ENCODE measurements at regions not wholly inside any gene's neighbourhood (a gene's known extent, or its start where the extent isn't known, plus 50 kb on each side); places are given as distances from the start of the nearest gene placed in this dataset.
"Not testable (repeated sequence)": the region's sequence is repeated elsewhere in the genome, so short reads cannot be mapped to it uniquely, and the experiment has no call there.

- H3K27me3 Mint-ChIP-seq (ENCODE audit: low read depth), result no peaks in the 10 kb centered on the region
- no peak overlapping the region for H3K4me3 Mint-ChIP-seq (ENCODE audit: unreplicated experiment)
- no peaks in the 10 kb centered on the region for H3K9me3 Mint-ChIP-seq (ENCODE audit: low read depth)
- no peaks in the 10 kb centered on the region for H3K36me3 Mint-ChIP-seq (ENCODE audit: low read depth)
- H3K4me1 Mint-ChIP-seq (ENCODE audit: low read depth), result no peaks in the 10 kb centered on the region
- H3K27ac Mint-ChIP-seq (ENCODE audit: unreplicated experiment), result no peak overlapping the region
- DNase-seq (ENCODE audit: low spot score), result no peak
- no peak for TF ChIP-seq CTCF (IDR thresholded peaks at IDR 0.05)
These were observed 80.6 kb upstream of the HIVEP1 start for GRCh38 chr6:11931296-11932035.

GRCh38 chr6:11930834-11931233 lies 81.3 kb upstream of the HIVEP1 start:
- not testable (repeated sequence) for H3K4me3 Mint-ChIP-seq (ENCODE audit: unreplicated experiment)

GRCh38 chr6:11930240-11930639 lies 81.9 kb upstream of the HIVEP1 start:
- DNase-seq (ENCODE audit: low spot score), result no peak
- Mint-ChIP-seq H3K4me3 (ENCODE audit: unreplicated experiment) (no peak overlapping the region), H3K4me1 (ENCODE audit: low read depth) (no peaks in the 10 kb centered on the region), H3K36me3 (ENCODE audit: low read depth) (no peaks in the 10 kb centered on the region), H3K9me3 (ENCODE audit: low read depth) (no peaks in the 10 kb centered on the region), H3K27me3 (ENCODE audit: low read depth) (no peaks in the 10 kb centered on the region), H3K27ac (ENCODE audit: unreplicated experiment) (no peak overlapping the region)
- TF ChIP-seq CTCF (IDR thresholded peaks at IDR 0.05), result no peak

More at GRCh38 chr6:11930834-11931233, 81.3 kb upstream of the HIVEP1 start:
- H3K4me1 Mint-ChIP-seq (ENCODE audit: low read depth); H3K9me3 Mint-ChIP-seq (ENCODE audit: low read depth); H3K36me3 Mint-ChIP-seq (ENCODE audit: low read depth); H3K27ac Mint-ChIP-seq (ENCODE audit: unreplicated experiment); H3K27me3 Mint-ChIP-seq (ENCODE audit: low read depth); DNase-seq (ENCODE audit: low spot score): not testable (repeated sequence)

GRCh38 chr6:11929241-11929835 lies 82.8 kb upstream of the HIVEP1 start:
- Mint-ChIP-seq H3K4me3 (ENCODE audit: unreplicated experiment) (no peak overlapping the region), H3K4me1 (ENCODE audit: low read depth) (no peaks in the 10 kb centered on the region), H3K27ac (ENCODE audit: unreplicated experiment) (no peak overlapping the region), H3K36me3 (ENCODE audit: low read depth) (no peaks in the 10 kb centered on the region), H3K27me3 (ENCODE audit: low read depth) (no peaks in the 10 kb centered on the region), H3K9me3 (ENCODE audit: low read depth) (no peaks in the 10 kb centered on the region)
- TF ChIP-seq CTCF (IDR thresholded peaks at IDR 0.05), result no peak
- no peak for DNase-seq (ENCODE audit: low spot score)

GRCh38 chr6:11926594-11927407 lies 85.3 kb upstream of the HIVEP1 start:
- Mint-ChIP-seq H3K9me3 (ENCODE audit: low read depth) (no peaks in the 10 kb centered on the region), H3K4me1 (ENCODE audit: low read depth) (peaks cover 4% of the 10 kb centered on the region), H3K4me3 (ENCODE audit: unreplicated experiment) (no peak overlapping the region), H3K36me3 (ENCODE audit: low read depth) (no peaks in the 10 kb centered on the region), H3K27me3 (ENCODE audit: low read depth) (no peaks in the 10 kb centered on the region), H3K27ac (ENCODE audit: unreplicated experiment) (no peak overlapping the region)
- no peak for TF ChIP-seq CTCF (IDR thresholded peaks at IDR 0.05)
- no peak for DNase-seq (ENCODE audit: low spot score)

Data from chondrocyte (in vitro differentiated cells).